ENCODE measurements at regions not wholly inside any gene's neighbourhood (a gene's known extent, or its start where the extent isn't known, plus 50 kb on each side); places are given as distances from the start of the nearest gene placed in this dataset.

DNA sequence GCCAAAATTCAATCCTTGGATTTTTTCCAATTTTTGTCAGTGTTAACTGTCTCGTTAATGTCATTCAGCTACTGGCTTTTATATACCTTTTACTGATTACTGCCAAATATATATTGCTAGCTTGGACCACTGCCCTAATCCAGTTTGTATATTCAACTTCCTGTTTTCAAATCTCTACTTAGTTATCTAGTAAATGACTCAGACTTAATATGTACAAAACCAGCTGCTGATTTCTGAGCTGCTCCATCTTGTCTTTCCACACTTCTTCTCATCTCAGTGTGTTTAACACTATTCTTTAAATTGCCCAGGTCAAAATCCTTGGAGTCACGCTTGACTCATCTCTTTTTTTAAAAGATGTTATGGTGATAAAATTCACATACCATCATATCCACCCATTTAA is 1196.7 kb downstream of the RAPGEF2 start:
- no TSS peak for BruUV-seq (replicated peaks)
- Mint-ChIP-seq H3K36me3 (ENCODE audit: insufficient read depth, unreplicated experiment) (no peaks in the 10 kb centered on the region), H3K4me3 (ENCODE audit: unreplicated experiment) (no peak overlapping the region), H3K9me3 (ENCODE audit: unreplicated experiment) (no peaks in the 10 kb centered on the region), H3K4me1 (ENCODE audit: low read depth, unreplicated experiment) (no peaks in the 10 kb centered on the region), H3K27ac (ENCODE audit: unreplicated experiment) (no peak overlapping the region), H3K27me3 (ENCODE audit: insufficient read depth, unreplicated experiment) (no peaks in the 10 kb centered on the region)
- Histone ChIP-seq H3K36me3 (ENCODE audit: control insufficient read depth, insufficient read depth, low read length) (no peaks in the 10 kb centered on the region), H3K4me1 (no peaks in the 10 kb centered on the region), H3K4me3 (ENCODE audit: low read depth, low read length) (no peak overlapping the region), H3K9me3 (no peaks in the 10 kb centered on the region), H3K27me3 (replicated peaks; ENCODE audit: control insufficient read depth, insufficient read depth, low read length) (no peaks in the 10 kb centered on the region)
- TF ChIP-seq, protein P1, sequence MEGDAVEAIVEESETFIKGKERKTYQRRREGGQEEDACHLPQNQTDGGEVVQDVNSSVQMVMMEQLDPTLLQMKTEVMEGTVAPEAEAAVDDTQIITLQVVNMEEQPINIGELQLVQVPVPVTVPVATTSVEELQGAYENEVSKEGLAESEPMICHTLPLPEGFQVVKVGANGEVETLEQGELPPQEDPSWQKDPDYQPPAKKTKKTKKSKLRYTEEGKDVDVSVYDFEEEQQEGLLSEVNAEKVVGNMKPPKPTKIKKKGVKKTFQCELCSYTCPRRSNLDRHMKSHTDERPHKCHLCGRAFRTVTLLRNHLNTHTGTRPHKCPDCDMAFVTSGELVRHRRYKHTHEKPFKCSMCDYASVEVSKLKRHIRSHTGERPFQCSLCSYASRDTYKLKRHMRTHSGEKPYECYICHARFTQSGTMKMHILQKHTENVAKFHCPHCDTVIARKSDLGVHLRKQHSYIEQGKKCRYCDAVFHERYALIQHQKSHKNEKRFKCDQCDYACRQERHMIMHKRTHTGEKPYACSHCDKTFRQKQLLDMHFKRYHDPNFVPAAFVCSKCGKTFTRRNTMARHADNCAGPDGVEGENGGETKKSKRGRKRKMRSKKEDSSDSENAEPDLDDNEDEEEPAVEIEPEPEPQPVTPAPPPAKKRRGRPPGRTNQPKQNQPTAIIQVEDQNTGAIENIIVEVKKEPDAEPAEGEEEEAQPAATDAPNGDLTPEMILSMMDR (IDR thresholded peaks at IDR 0.05; ENCODE audit: insufficient read depth in 1 of 2, low read depth in 1 of 2, low read length in 1 of 2, severe bottlenecking in 1 of 2, unreplicated experiment in 1 of 2), result no peak
- ChIA-PET POLR2A (no interaction called here), CTCF (no interaction called here)
- intact Hi-C loops (cut with micrococcal nuclease; ENCODE audit: unreplicated experiment), result no loop called here
- DNase-seq, result no peak

DNA sequence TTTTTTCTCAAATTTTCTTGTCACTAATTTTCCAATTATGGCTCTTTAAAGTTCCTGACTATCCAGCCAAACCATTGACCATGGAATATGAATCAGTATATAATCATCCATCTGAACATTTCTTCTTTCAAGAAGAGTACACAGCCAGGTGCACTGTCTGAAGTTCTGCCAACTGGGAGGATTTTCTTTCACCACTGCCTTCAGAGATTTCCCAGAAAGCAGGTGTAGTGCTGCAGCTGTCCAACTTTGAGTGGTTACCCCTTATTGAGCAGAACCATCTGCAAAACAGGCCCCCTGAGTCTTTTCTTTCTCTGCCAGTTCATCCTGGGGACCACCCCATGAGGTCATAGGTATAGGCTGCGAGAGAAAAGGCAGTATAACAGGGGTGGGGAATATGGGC is 1213.2 kb downstream of the RAPGEF2 start:
- Histone ChIP-seq H3K9me3 (no peaks in the 10 kb centered on the region), H3K27me3 (replicated peaks; ENCODE audit: control insufficient read depth, insufficient read depth, low read length) (no peaks in the 10 kb centered on the region), H3K4me3 (ENCODE audit: low read depth, low read length) (no peak overlapping the region), H3K36me3 (ENCODE audit: control insufficient read depth, insufficient read depth, low read length) (no peaks in the 10 kb centered on the region), H3K4me1 (no peaks in the 10 kb centered on the region)
- intact Hi-C loops (cut with micrococcal nuclease; ENCODE audit: unreplicated experiment), result no loop called here
- ChIA-PET POLR2A (no interaction called here), CTCF (no interaction called here)
- Mint-ChIP-seq H3K9me3 (ENCODE audit: unreplicated experiment) (no peaks in the 10 kb centered on the region), H3K4me1 (ENCODE audit: low read depth, unreplicated experiment) (no peaks in the 10 kb centered on the region), H3K27ac (ENCODE audit: unreplicated experiment) (no peak overlapping the region), H3K4me3 (ENCODE audit: unreplicated experiment) (no peak overlapping the region), H3K27me3 (ENCODE audit: insufficient read depth, unreplicated experiment) (no peaks in the 10 kb centered on the region), H3K36me3 (ENCODE audit: insufficient read depth, unreplicated experiment) (no peaks in the 10 kb centered on the region)
- BruUV-seq (replicated peaks), result no TSS peak
- TF ChIP-seq, protein P1 (IDR thresholded peaks at IDR 0.05; ENCODE audit: insufficient read depth in 1 of 2, low read depth in 1 of 2, low read length in 1 of 2, severe bottlenecking in 1 of 2, unreplicated experiment in 1 of 2), result no peak
- DNase-seq, result no peak

DNA sequence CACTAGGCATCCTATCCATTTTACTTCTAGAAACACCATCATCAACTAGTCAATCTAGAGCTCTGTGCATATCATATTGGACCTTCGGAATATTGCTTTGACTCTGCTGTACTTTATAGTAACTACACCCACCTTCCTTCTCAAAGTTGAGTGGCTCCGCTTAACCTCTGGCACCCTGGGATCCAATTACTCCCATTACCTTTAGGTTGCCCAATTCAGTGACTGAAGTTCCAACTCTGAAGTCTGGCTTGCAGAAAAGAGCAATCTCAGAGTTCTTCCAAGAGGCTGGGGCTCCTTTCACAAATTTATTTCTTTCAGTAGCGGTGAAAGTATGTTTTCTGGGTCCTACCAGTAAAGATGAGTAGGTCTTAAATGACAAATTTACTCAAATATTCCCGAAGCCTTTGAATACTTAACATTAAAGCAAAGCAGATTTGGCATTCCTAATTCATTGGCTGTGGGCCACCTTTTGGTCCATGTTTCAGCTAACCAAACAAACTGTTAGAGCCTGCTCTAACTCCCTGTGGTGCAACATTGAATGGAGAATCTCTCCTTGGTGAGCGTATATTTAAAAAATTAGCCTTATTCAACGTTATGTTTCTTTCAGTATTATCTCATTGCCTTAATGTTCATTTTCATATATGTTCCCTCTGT is 1215.8 kb downstream of the RAPGEF2 start:
- no TSS peak for BruUV-seq (replicated peaks)
- H3K27me3 ChIP-seq (replicated peaks; ENCODE audit: control insufficient read depth, insufficient read depth, low read length), result no peaks in the 10 kb centered on the region
- H3K4me3 Mint-ChIP-seq (ENCODE audit: unreplicated experiment), result no peak overlapping the region
- POLR2A ChIA-PET, result no interaction called here
- no peak for DNase-seq
- no peak overlapping the region for H3K27ac Mint-ChIP-seq (ENCODE audit: unreplicated experiment)
- intact Hi-C loops (cut with micrococcal nuclease; ENCODE audit: unreplicated experiment), result no loop called here
- CTCF ChIA-PET, result no interaction called here
- no peaks in the 10 kb centered on the region for H3K4me1 Mint-ChIP-seq (ENCODE audit: low read depth, unreplicated experiment)
- H3K9me3 ChIP-seq, result no peaks in the 10 kb centered on the region
- no peak overlapping the region for H3K4me3 ChIP-seq (ENCODE audit: low read depth, low read length)
- no peaks in the 10 kb centered on the region for H3K4me1 ChIP-seq
- H3K36me3 ChIP-seq (ENCODE audit: control insufficient read depth, insufficient read depth, low read length), result no peaks in the 10 kb centered on the region
- TF ChIP-seq, protein P1 (IDR thresholded peaks at IDR 0.05; ENCODE audit: insufficient read depth in 1 of 2, low read depth in 1 of 2, low read length in 1 of 2, severe bottlenecking in 1 of 2, unreplicated experiment in 1 of 2), result no peak
- H3K9me3 Mint-ChIP-seq (ENCODE audit: unreplicated experiment), result no peaks in the 10 kb centered on the region
- no peaks in the 10 kb centered on the region for H3K27me3 Mint-ChIP-seq (ENCODE audit: insufficient read depth, unreplicated experiment)
- H3K36me3 Mint-ChIP-seq (ENCODE audit: insufficient read depth, unreplicated experiment), result no peaks in the 10 kb centered on the region

All from Caco-2 (cell line).